UCSD-AML1 (cell line): ENCODE measurements at regions not wholly inside any gene's neighbourhood (a gene's known extent, or its start where the extent isn't known, plus 50 kb on each side); places are given as distances from the start of the nearest gene placed in this dataset.
A peak's percentile ranks its signal among the peaks of the same experiment; 100 is the strongest.
"Not testable (repeated sequence)": the region's sequence is repeated elsewhere in the genome, so short reads cannot be mapped to it uniquely, and the experiment has no call there.

ENCODE experiments used
- DNase-seq: peaks from one replicate; lab custom pipeline; 2025; ENCODE audit not compliant: unreplicated experiment; lab: John Stamatoyannopoulos, UW

GRCh38 chr1:80402625-80403024, 1396.1 kb upstream of the ADGRL4 start:
- DNase-seq, result no peak

- DNase-seq, result no peak
Observed at GRCh38 chr1:80401757-80402156, 1395.2 kb upstream of the ADGRL4 start.

GRCh38 chr1:80392529-80392928, 1386.0 kb upstream of the ADGRL4 start:
- no peak for DNase-seq

- no peak for DNase-seq
Observed at GRCh38 chr1:80385650-80386049, 1379.1 kb upstream of the ADGRL4 start.

GRCh38 chr1:80384959-80385358, 1378.4 kb upstream of the ADGRL4 start:
- DNase-seq, result no peak

- no peak for DNase-seq
Observed at GRCh38 chr1:80384083-80384830, 1377.7 kb upstream of the ADGRL4 start.

- no peak for DNase-seq
Observed at GRCh38 chr1:80375662-80376061, 1369.1 kb upstream of the ADGRL4 start.

GRCh38 chr1:80375109-80375508, 1368.6 kb upstream of the ADGRL4 start:
- no peak for DNase-seq

GRCh38 chr1:80369780-80370179, 1363.2 kb upstream of the ADGRL4 start:
- DNase-seq, result no peak

GRCh38 chr1:80367058-80367457, 1360.5 kb upstream of the ADGRL4 start:
- DNase-seq, result peak; percentile 2

GRCh38 chr1:80365359-80366021, 1359.0 kb upstream of the ADGRL4 start:
- DNase-seq, result no peak

GRCh38 chr1:80363689-80364475, 1357.4 kb upstream of the ADGRL4 start:
- DNase-seq, result no peak

GRCh38 chr1:80359666-80360065, 1353.1 kb upstream of the ADGRL4 start:
- DNase-seq, result no peak

GRCh38 chr1:80349218-80349617, 1342.7 kb upstream of the ADGRL4 start:
- DNase-seq, result no peak

GRCh38 chr1:80341021-80341420, 1334.5 kb upstream of the ADGRL4 start:
- DNase-seq, result no peak

- no peak for DNase-seq
Observed at GRCh38 chr1:80318108-80318507, 1311.6 kb upstream of the ADGRL4 start.

- DNase-seq, result no peak
Observed at GRCh38 chr1:80310703-80311245, 1304.2 kb upstream of the ADGRL4 start.

- no peak for DNase-seq
Observed at GRCh38 chr1:80305466-80305865, 1298.9 kb upstream of the ADGRL4 start.

GRCh38 chr1:80293818-80294217, 1287.3 kb upstream of the ADGRL4 start:
- DNase-seq, result no peak

- not testable (repeated sequence) for DNase-seq
Observed at GRCh38 chr1:80288750-80289149, 1282.2 kb upstream of the ADGRL4 start.

GRCh38 chr1:80282536-80282935, 1276.0 kb upstream of the ADGRL4 start:
- no peak for DNase-seq

GRCh38 chr1:80278936-80279335, 1272.4 kb upstream of the ADGRL4 start:
- no peak for DNase-seq
